MM.1S (cell line): ENCODE measurements at regions not wholly inside any gene's neighbourhood (a gene's known extent, or its start where the extent isn't known, plus 50 kb on each side); places are given as distances from the start of the nearest gene placed in this dataset.

ENCODE experiments used
- DNase-seq: peaks from one replicate; pipeline ENCODE4 v3.0.0-alpha.2; 2015
- H2AFZ ChIP-seq: fragments of 300-600 bp; sonication (generic); 2 replicates; pipeline ENCODE4 v1.6.0; 2016; ENCODE audit warnings: antibody characterized with exemption, low read length
- H3F3A ChIP-seq: fragments of 300-600 bp; sonication (generic); 2 replicates; pipeline ENCODE4 v1.6.1; 2016; ENCODE audit warnings: mild to moderate bottlenecking, antibody characterized with exemption, low read length, moderate library complexity, mixed read lengths; ENCODE audit not compliant: insufficient read depth
- H3K27ac ChIP-seq: fragments of 300-600 bp; sonication (generic); 2 replicates; pipeline ENCODE4 v1.5.1; 2016; ENCODE audit warnings: mild to moderate bottlenecking, low read length
- H3K27me3 ChIP-seq: fragments of 300-600 bp; sonication (generic); replicated peaks from 2 replicates; pipeline ENCODE4 v1.6.0; 2016; ENCODE audit warnings: low read length; ENCODE audit not compliant: insufficient read depth
- H3K36me3 ChIP-seq: fragments of 300-600 bp; sonication (generic); replicated peaks from 2 replicates; pipeline ENCODE4 v1.6.1; 2016; ENCODE audit warnings: mild to moderate bottlenecking, low read length, mixed read lengths; ENCODE audit not compliant: insufficient read depth
- H3K4me1 ChIP-seq: fragments of 300-600 bp; sonication (generic); 2 replicates; pipeline ENCODE4 v1.6.1; 2016; ENCODE audit warnings: low read length, mixed read lengths
- H3K4me2 ChIP-seq: fragments of 300-600 bp; sonication (generic); 2 replicates; pipeline ENCODE4 v1.6.0; 2016; ENCODE audit warnings: low read depth, low read length
- H3K4me3 ChIP-seq: fragments of 300-600 bp; sonication (generic); 2 replicates; pipeline ENCODE4 v1.5.1; 2016; ENCODE audit warnings: low read length, mixed read lengths
- H3K79me2 ChIP-seq: fragments of 300-600 bp; sonication (generic); 2 replicates; pipeline ENCODE4 v1.6.1; 2016; ENCODE audit warnings: mixed run types, low read length, mixed read lengths
- H3K9ac ChIP-seq: fragments of 300-600 bp; sonication (generic); 2 replicates; pipeline ENCODE4 v1.6.1; 2016; ENCODE audit warnings: low read length, mixed read lengths
- H3K9me2 ChIP-seq: fragments of 300-600 bp; sonication (generic); replicated peaks from 2 replicates; pipeline ENCODE4 v1.6.1; 2016; ENCODE audit warnings: mild to moderate bottlenecking, low read length, mixed read lengths; ENCODE audit not compliant: insufficient read depth
- H3K9me3 ChIP-seq: fragments of 300-600 bp; sonication (generic); replicated peaks from 2 replicates; pipeline ENCODE4 v1.6.1; 2016; ENCODE audit warnings: mild to moderate bottlenecking, low read length, mixed read lengths; ENCODE audit not compliant: insufficient read depth
- H4K20me1 ChIP-seq: fragments of 300-600 bp; sonication (generic); 2 replicates; pipeline ENCODE4 v1.6.1; 2016; ENCODE audit warnings: mild to moderate bottlenecking, low read length, moderate library complexity, mixed read lengths; ENCODE audit not compliant: insufficient read depth
- EZH2 ChIP-seq: fragments of 300-600 bp; sonication (generic); optimal IDR thresholded peaks from 2 replicates; pipeline ENCODE3; 2017; ENCODE audit warnings: low read depth, mild to moderate bottlenecking, antibody characterized with exemption, low read length, mixed read lengths
- EZH2phosphoT487 ChIP-seq: fragments of 300-600 bp; sonication (generic); IDR thresholded peaks from 2 replicates; pipeline ENCODE4 v1.6.1; 2018; ENCODE audit warnings: antibody characterized with exemption, low read length
- TF ChIP-seq, protein P1 (sequence below): fragments of 300-600 bp; sonication (generic); IDR thresholded peaks from 2 replicates; pipeline ENCODE4 v1.5.1; 2016; ENCODE audit warnings: antibody characterized with exemption, low read length, mixed read lengths

DNA sequence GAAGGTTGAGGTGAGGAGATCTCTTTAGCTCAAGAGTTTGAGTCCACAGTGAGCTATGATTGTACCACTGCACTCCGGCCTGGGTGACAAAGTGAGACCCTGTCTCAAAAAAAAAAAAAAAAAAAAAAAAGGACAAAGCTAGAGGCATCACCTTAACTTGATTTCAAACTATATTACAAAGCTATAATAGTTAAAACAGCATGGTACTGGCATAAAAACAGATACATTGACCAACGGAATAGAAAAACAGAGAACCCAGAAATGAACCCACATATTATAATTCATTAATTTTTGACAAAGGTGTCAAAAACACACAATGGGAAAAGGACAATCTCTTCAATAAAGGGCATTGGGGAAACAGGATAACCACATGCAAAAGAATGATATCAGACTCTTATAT is 50.8 kb upstream of the MBOAT1 start:
- H3K79me2 ChIP-seq, result no peaks in the 10 kb centered on the region
- H3K9me3 ChIP-seq, result no peaks in the 10 kb centered on the region
- H4K20me1 ChIP-seq, result no peaks in the 10 kb centered on the region
- no peak for TF ChIP-seq EZH2phosphoT487
- TF ChIP-seq, protein P1, sequence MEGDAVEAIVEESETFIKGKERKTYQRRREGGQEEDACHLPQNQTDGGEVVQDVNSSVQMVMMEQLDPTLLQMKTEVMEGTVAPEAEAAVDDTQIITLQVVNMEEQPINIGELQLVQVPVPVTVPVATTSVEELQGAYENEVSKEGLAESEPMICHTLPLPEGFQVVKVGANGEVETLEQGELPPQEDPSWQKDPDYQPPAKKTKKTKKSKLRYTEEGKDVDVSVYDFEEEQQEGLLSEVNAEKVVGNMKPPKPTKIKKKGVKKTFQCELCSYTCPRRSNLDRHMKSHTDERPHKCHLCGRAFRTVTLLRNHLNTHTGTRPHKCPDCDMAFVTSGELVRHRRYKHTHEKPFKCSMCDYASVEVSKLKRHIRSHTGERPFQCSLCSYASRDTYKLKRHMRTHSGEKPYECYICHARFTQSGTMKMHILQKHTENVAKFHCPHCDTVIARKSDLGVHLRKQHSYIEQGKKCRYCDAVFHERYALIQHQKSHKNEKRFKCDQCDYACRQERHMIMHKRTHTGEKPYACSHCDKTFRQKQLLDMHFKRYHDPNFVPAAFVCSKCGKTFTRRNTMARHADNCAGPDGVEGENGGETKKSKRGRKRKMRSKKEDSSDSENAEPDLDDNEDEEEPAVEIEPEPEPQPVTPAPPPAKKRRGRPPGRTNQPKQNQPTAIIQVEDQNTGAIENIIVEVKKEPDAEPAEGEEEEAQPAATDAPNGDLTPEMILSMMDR, result no peak
- TF ChIP-seq EZH2, result no peak
- peaks cover 10% of the 10 kb centered on the region; the same call in 1 of the 2 replicates for H3K4me1 ChIP-seq
- DNase-seq, result no peak
- H2AFZ ChIP-seq, result no peak overlapping the region
- no peaks in the 10 kb centered on the region for H3K27me3 ChIP-seq
- H3K9ac ChIP-seq, result no peak overlapping the region
- no peak overlapping the region for H3K27ac ChIP-seq
- H3F3A ChIP-seq, result peaks cover 12% of the 10 kb centered on the region
- H3K4me2 ChIP-seq, result no peak overlapping the region
- no peaks in the 10 kb centered on the region for H3K9me2 ChIP-seq
- H3K36me3 ChIP-seq, result no peaks in the 10 kb centered on the region
- H3K4me3 ChIP-seq, result no peak overlapping the region

DNA sequence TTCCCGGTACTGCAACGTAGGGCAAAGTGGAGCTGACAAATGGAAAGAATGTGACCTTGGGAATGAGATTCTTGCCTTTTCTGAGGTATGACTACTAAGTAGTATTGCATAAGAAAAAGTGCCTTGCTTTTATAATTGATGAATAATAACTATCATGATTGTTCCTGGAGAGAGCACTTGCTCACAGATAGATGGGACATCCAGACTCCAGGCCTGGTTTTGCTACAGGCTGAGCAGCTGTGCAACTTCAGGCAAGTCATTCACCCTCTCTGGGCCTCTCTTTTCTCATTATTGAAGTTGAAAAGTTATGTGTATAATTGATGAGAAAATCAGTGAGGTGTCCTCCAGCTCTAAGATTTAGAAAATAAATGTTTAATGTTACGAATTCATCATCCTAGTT is 53.6 kb upstream of the MBOAT1 start:
- Histone ChIP-seq H3K9me3 (no peaks in the 10 kb centered on the region), H3K4me1 (peaks cover 7% of the 10 kb centered on the region; the same call in 1 of the 2 replicates), H3K4me3 (no peak overlapping the region), H2AFZ (no peak overlapping the region), H3K4me2 (no peak overlapping the region), H3K27me3 (no peaks in the 10 kb centered on the region), H3K9me2 (no peaks in the 10 kb centered on the region), H3K27ac (no peak overlapping the region), H4K20me1 (no peaks in the 10 kb centered on the region), H3K9ac (no peak overlapping the region), H3K36me3 (no peaks in the 10 kb centered on the region), H3K79me2 (no peaks in the 10 kb centered on the region), H3F3A (peaks cover 3% of the 10 kb centered on the region)
- TF ChIP-seq, protein P1, result no peak
- TF ChIP-seq EZH2phosphoT487 (no peak), EZH2 (no peak)
- no peak for DNase-seq

DNA sequence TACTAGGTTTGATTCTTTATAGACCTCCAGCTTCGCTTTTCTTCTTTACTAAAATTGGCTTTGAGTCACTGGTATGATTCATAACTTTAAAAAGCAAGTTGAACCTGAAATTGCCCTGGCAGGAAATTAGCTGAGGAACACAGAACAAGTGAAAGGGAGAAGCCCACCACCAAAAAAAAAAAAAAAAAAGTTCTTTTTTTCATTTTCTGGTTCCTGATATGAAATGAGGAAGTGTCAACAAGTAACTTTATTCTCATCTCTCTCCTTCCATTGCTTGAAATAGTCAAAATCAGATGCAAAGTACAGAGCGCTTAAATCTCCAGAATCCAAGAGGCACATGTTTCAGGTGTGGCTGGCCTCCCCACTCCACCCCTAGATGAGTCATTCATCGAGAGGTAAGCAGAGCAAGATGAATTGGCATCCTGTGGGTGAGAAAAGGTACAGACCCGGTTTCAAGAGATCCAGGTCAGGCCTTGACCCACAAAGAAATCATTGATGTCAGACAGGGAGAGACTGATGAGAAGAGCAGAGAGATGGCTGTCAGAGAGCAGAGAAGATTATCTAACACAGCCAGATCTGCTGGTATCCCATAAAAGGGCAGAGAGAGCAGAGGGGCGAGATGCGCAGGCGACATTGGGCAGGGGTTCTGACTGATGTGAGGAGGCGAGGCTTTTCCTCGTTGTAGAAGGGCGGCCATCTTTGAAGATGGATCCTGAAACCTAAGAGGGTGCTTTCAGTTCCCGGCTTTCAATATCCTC is 54.8 kb upstream of the MBOAT1 start:
- Histone ChIP-seq H3K4me2 (no peak overlapping the region), H3K9ac (no peak overlapping the region), H3K27ac (no peak overlapping the region), H3K36me3 (no peaks in the 10 kb centered on the region), H3K4me3 (no peak overlapping the region), H3K9me3 (no peaks in the 10 kb centered on the region), H2AFZ (no peak overlapping the region), H4K20me1 (no peaks in the 10 kb centered on the region), H3K27me3 (no peaks in the 10 kb centered on the region), H3K79me2 (no peaks in the 10 kb centered on the region), H3K4me1 (no peaks in the 10 kb centered on the region), H3F3A (no peaks in the 10 kb centered on the region), H3K9me2 (no peaks in the 10 kb centered on the region)
- TF ChIP-seq EZH2phosphoT487 (no peak), EZH2 (no peak)
- TF ChIP-seq, protein P1, result no peak
- no peak for DNase-seq
